B cell (primary cell): ENCODE measurements at regions not wholly inside any gene's neighbourhood (a gene's known extent, or its start where the extent isn't known, plus 50 kb on each side); places are given as distances from the start of the nearest gene placed in this dataset.

ENCODE experiments used
- EZH2 ChIP-seq: IDR thresholded peaks from 2 replicates; pipeline ENCODE4 v1.6.1; 2012; ENCODE audit warnings: borderline replicate concordance, low read depth, mild to moderate bottlenecking, moderate library complexity, low read length; ENCODE audit not compliant: insufficient read depth, poor library complexity, severe bottlenecking
- TF ChIP-seq, protein P1 (sequence below): fragments of 200-600 bp; IDR thresholded peaks from one replicate; pipeline ENCODE4 v1.8.0; 2022; ENCODE audit warnings: antibody characterized with exemption, mild to moderate bottlenecking

- TF ChIP-seq, protein P1, sequence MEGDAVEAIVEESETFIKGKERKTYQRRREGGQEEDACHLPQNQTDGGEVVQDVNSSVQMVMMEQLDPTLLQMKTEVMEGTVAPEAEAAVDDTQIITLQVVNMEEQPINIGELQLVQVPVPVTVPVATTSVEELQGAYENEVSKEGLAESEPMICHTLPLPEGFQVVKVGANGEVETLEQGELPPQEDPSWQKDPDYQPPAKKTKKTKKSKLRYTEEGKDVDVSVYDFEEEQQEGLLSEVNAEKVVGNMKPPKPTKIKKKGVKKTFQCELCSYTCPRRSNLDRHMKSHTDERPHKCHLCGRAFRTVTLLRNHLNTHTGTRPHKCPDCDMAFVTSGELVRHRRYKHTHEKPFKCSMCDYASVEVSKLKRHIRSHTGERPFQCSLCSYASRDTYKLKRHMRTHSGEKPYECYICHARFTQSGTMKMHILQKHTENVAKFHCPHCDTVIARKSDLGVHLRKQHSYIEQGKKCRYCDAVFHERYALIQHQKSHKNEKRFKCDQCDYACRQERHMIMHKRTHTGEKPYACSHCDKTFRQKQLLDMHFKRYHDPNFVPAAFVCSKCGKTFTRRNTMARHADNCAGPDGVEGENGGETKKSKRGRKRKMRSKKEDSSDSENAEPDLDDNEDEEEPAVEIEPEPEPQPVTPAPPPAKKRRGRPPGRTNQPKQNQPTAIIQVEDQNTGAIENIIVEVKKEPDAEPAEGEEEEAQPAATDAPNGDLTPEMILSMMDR, result no peak
- no peak for TF ChIP-seq EZH2
Observed at GRCh38 chr7:109997837-109998236, 1093.1 kb upstream of the LRRN3 start.
